ENCODE measurements at regions not wholly inside any gene's neighbourhood (a gene's known extent, or its start where the extent isn't known, plus 50 kb on each side); places are given as distances from the start of the nearest gene placed in this dataset.

DNA sequence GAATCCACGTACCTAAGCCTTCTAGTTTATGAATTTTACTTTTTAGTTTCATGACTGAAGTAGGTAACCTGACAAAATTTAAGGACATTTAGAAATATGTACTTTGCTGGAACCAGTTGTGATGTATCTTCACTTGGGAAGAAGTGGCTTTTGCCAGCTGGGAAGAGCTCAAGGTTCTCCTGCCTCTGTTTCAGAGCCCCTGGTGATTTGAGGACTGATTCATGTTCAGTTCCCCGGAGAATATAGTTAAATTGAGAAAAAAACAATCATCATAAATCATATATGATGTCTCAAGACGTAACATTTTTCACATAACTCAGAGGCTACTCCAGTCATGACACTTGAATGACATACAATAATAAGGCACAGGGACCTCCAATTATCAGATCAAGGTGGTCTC, 473.4 kb downstream of the EPHA3 start:
- Histone ChIP-seq H3K27me3 (ENCODE audit: control insufficient read depth, insufficient read depth, low read length) (no peaks in the 10 kb centered on the region), H3K4me1 (ENCODE audit: control insufficient read depth, low read depth, low read length) (no peaks in the 10 kb centered on the region), H3K27ac (ENCODE audit: low read length) (no peak overlapping the region), H3K9ac (ENCODE audit: low read length) (no peak overlapping the region), H3K36me3 (ENCODE audit: control insufficient read depth, low read depth, low read length) (no peaks in the 10 kb centered on the region), H3K4me3 (ENCODE audit: low read length) (no peak overlapping the region), H3K9me3 (ENCODE audit: control insufficient read depth, low read depth, low read length) (no peaks in the 10 kb centered on the region)

DNA sequence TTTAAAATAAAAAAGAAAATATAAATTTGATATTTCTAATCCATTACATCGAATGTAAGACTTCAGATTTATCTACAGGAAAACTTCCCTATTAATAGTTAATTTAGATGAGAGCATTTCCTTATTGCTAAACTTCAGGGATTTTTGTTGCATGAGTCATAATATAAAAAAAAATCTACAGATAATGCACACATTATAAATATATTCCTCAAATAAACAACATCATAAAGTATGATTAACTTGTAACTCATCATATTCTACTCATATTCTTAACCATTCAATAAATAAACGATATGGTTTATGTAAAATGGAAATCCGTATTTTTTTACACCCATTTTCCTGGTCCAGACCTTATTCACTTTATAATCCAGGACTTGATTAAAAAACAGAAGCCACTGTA, 477.0 kb downstream of the EPHA3 start:
- no peaks in the 10 kb centered on the region for H3K36me3 ChIP-seq (ENCODE audit: control insufficient read depth, low read depth, low read length)
- no peak overlapping the region for H3K9ac ChIP-seq (ENCODE audit: low read length)
- H3K27ac ChIP-seq (ENCODE audit: low read length): no peak overlapping the region
- no peaks in the 10 kb centered on the region for H3K4me1 ChIP-seq (ENCODE audit: control insufficient read depth, low read depth, low read length)
- H3K27me3 ChIP-seq (ENCODE audit: control insufficient read depth, insufficient read depth, low read length): no peaks in the 10 kb centered on the region
- H3K9me3 ChIP-seq (ENCODE audit: control insufficient read depth, low read depth, low read length): no peaks in the 10 kb centered on the region
- H3K4me3 ChIP-seq (ENCODE audit: low read length): no peak overlapping the region

DNA sequence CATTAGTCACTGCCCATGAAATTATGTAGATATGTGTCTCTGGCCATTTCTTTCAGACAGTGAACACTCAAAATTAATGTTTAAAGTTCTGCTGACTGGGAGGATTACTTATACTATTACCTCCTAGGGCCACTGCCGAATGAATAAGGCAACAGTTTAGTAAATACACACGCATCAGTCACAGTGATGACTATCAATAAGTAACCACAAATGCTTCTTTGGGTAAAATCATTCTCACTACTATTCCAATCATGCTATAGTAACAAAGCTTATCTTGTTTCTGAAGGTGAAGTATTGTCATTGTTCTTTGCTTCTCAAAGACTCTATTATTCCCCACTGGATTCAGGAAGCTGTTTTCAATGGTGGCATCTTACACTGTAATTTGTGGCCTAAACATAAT, 478.8 kb downstream of the EPHA3 start:
- Histone ChIP-seq H3K27ac (ENCODE audit: low read length) (no peak overlapping the region), H3K9me3 (ENCODE audit: control insufficient read depth, low read depth, low read length) (no peaks in the 10 kb centered on the region), H3K9ac (ENCODE audit: low read length) (no peak overlapping the region), H3K4me1 (ENCODE audit: control insufficient read depth, low read depth, low read length) (no peaks in the 10 kb centered on the region), H3K27me3 (ENCODE audit: control insufficient read depth, insufficient read depth, low read length) (no peaks in the 10 kb centered on the region), H3K4me3 (ENCODE audit: low read length) (no peak overlapping the region), H3K36me3 (ENCODE audit: control insufficient read depth, low read depth, low read length) (no peaks in the 10 kb centered on the region)

DNA sequence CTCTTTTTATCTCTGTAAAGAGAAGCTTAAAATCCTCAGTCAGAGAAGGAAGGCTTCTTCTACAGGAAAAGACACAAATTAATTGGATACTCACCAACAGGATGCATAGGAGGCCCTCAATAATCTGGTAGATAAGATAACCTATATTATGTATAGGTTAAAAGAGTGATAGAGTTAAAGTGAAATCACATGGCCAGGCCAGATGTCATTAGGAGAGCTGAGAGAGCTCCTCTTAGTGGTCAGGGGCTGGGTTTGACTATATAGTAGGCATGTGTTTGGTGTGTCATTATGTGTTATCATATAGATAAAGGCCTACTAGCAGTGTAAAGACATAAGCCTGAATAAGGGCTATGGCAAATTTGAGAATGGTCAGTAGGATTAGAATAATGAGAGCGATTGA, 479.3 kb downstream of the EPHA3 start:
- no peaks in the 10 kb centered on the region for H3K4me1 ChIP-seq (ENCODE audit: control insufficient read depth, low read depth, low read length)
- H3K27ac ChIP-seq (ENCODE audit: low read length): no peak overlapping the region
- H3K36me3 ChIP-seq (ENCODE audit: control insufficient read depth, low read depth, low read length): no peaks in the 10 kb centered on the region
- no peaks in the 10 kb centered on the region for H3K9me3 ChIP-seq (ENCODE audit: control insufficient read depth, low read depth, low read length)
- no peak overlapping the region for H3K9ac ChIP-seq (ENCODE audit: low read length)
- no peaks in the 10 kb centered on the region for H3K27me3 ChIP-seq (ENCODE audit: control insufficient read depth, insufficient read depth, low read length)
- no peak overlapping the region for H3K4me3 ChIP-seq (ENCODE audit: low read length)

DNA sequence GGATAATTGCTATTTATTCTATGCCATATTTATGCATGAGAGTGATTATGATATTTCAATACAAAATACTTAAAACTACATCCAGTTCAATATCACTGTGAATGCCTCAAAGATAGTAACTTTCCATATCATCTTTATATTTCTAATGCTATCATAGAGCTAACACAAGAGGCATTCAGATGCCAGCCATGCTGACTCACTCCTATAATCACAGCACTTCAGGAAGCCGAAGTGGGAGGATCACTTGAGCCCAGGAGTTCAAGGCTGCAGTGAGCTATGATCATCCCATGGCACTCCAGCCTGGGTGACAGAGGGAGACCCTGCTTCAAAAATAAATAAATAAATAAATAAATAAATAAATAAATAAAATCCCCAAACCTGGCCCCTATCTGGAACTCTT, 498.7 kb downstream of the EPHA3 start:
- Histone ChIP-seq H3K9me3 (ENCODE audit: control insufficient read depth, low read depth, low read length) (no peaks in the 10 kb centered on the region), H3K9ac (ENCODE audit: low read length) (no peak overlapping the region), H3K27ac (ENCODE audit: low read length) (no peak overlapping the region), H3K36me3 (ENCODE audit: control insufficient read depth, low read depth, low read length) (no peaks in the 10 kb centered on the region), H3K4me3 (ENCODE audit: low read length) (no peak overlapping the region), H3K4me1 (ENCODE audit: control insufficient read depth, low read depth, low read length) (no peaks in the 10 kb centered on the region), H3K27me3 (ENCODE audit: control insufficient read depth, insufficient read depth, low read length) (no peaks in the 10 kb centered on the region)

DNA sequence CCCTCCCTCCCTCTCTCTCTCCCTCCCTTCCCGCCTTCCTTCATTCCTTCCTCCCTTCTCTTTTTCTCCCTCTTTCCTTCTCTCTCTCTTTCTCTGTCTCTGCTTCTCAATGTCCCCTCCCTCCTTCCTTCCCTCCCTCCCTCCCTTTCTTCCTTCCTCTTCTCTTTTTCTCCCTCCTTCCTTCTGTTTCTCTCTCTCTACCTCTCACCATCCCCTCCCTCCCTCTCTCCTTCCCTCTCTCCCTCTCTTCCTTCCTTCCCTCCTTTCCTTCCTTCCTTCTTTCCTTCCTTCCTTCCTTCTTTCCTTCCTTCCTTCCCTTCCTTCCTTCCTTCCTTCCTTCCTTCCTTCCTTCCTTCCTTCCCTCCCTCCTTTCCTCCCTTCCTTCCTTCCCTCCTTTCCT, 504.6 kb downstream of the EPHA3 start:
- no peak overlapping the region for H3K4me3 ChIP-seq (ENCODE audit: low read length)
- H3K9me3 ChIP-seq (ENCODE audit: control insufficient read depth, low read depth, low read length): no peaks in the 10 kb centered on the region
- no peak overlapping the region for H3K27ac ChIP-seq (ENCODE audit: low read length)
- H3K36me3 ChIP-seq (ENCODE audit: control insufficient read depth, low read depth, low read length): no peaks in the 10 kb centered on the region
- no peak overlapping the region for H3K9ac ChIP-seq (ENCODE audit: low read length)
- no peaks in the 10 kb centered on the region for H3K27me3 ChIP-seq (ENCODE audit: control insufficient read depth, insufficient read depth, low read length)
- no peaks in the 10 kb centered on the region for H3K4me1 ChIP-seq (ENCODE audit: control insufficient read depth, low read depth, low read length)

DNA sequence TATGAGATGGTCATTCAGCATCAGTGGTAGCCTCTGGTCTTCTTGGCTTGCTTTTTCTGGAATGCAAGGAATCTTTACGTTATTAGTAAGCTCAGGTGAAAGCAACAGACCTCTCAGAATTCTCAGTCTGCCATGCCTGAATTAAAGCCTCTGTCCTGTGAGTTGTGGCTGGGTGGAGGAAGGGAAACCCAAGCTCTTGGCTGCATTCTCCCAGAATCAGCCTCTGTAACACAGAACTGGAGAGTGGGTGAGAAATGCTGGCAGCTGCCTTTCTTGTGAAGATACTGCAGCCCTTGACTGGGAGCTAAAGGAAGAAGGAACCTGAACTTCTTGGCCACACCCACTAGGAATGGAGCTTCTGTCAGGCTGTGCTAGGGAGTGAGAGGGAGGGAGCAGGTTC, 505.8 kb downstream of the EPHA3 start:
- no peaks in the 10 kb centered on the region for H3K9me3 ChIP-seq (ENCODE audit: control insufficient read depth, low read depth, low read length)
- no peaks in the 10 kb centered on the region for H3K4me1 ChIP-seq (ENCODE audit: control insufficient read depth, low read depth, low read length)
- H3K36me3 ChIP-seq (ENCODE audit: control insufficient read depth, low read depth, low read length): no peaks in the 10 kb centered on the region
- no peaks in the 10 kb centered on the region for H3K27me3 ChIP-seq (ENCODE audit: control insufficient read depth, insufficient read depth, low read length)
- no peak overlapping the region for H3K9ac ChIP-seq (ENCODE audit: low read length)
- no peak overlapping the region for H3K4me3 ChIP-seq (ENCODE audit: low read length)
- no peak overlapping the region for H3K27ac ChIP-seq (ENCODE audit: low read length)

DNA sequence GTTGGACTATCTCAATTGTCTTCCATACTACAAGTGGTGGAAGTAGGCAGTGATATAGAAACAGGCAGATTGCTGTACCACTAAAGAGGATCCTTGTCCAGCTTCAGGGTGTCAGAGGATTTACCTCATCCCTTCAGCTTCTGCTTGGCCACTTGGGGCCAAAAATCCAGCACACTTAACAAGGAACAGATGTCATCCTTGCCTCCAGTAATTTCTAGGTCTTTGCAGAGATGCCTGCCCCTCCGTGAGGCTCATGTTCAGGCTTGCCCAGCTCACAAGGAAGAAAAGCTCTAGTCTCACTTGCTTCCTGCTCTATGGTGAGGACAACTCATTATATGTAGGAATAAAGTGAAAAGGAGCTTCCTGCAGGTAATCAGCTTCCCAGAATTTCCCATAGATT, 510.3 kb downstream of the EPHA3 start:
- Histone ChIP-seq H3K27ac (ENCODE audit: low read length) (no peak overlapping the region), H3K27me3 (ENCODE audit: control insufficient read depth, insufficient read depth, low read length) (no peaks in the 10 kb centered on the region), H3K9ac (ENCODE audit: low read length) (no peak overlapping the region), H3K4me1 (ENCODE audit: control insufficient read depth, low read depth, low read length) (no peaks in the 10 kb centered on the region), H3K4me3 (ENCODE audit: low read length) (no peak overlapping the region), H3K36me3 (ENCODE audit: control insufficient read depth, low read depth, low read length) (no peaks in the 10 kb centered on the region), H3K9me3 (ENCODE audit: control insufficient read depth, low read depth, low read length) (no peaks in the 10 kb centered on the region)

DNA sequence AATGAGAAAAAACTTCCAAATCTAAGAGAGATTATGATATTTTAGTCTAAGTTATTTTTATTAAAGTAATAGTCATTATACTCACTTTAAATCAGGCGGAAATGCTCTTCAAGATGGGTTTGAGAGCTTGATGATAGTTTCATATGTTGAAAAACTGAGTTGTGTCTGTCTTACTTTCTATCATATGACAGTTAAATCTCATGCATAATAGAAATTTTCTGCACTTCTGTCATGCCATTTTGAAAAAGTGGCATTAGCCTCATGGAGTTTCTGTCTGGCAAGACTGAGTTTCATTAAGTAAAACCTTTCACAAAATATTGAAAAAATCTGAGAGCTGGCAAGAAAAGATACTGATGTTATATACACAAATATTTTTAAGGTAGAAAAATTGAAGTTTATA, 511.8 kb downstream of the EPHA3 start:
- H3K9ac ChIP-seq (ENCODE audit: low read length): no peak overlapping the region
- H3K27ac ChIP-seq (ENCODE audit: low read length): no peak overlapping the region
- no peak overlapping the region for H3K4me3 ChIP-seq (ENCODE audit: low read length)
- no peaks in the 10 kb centered on the region for H3K27me3 ChIP-seq (ENCODE audit: control insufficient read depth, insufficient read depth, low read length)
- H3K36me3 ChIP-seq (ENCODE audit: control insufficient read depth, low read depth, low read length): no peaks in the 10 kb centered on the region
- H3K9me3 ChIP-seq (ENCODE audit: control insufficient read depth, low read depth, low read length): no peaks in the 10 kb centered on the region
- no peaks in the 10 kb centered on the region for H3K4me1 ChIP-seq (ENCODE audit: control insufficient read depth, low read depth, low read length)

DNA sequence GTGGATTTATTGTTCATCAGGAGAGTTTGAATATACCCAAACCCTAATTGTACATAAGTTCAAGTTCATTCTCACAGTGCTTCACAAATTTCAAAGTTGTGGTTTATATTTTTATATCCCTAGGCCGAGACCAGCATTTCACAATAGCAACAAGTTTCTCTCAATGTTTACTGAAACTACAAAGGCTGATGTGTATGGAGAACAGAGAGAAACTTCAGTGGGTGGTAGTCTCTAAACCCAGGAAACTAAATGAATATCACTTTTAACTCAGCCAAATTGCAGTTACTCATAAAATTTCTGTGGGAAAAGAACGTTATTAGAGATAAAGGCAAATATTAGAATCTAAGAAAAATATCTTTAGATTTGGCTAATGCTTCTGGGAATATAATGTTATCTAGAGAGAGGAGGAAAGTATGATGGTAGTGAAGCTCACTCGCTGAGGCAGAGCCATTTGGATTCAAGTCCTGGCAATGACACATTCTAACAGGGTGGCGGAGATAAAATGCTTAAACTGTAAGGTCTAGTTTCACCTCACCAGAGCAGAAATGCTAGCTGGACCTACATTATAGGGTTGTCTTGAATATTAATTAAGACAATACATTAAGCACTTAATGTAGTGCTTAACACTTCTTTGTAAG, 514.8 kb downstream of the EPHA3 start:
- no peak overlapping the region for H3K27ac ChIP-seq (ENCODE audit: low read length)
- H3K4me3 ChIP-seq (ENCODE audit: low read length): no peak overlapping the region
- H3K4me1 ChIP-seq (ENCODE audit: control insufficient read depth, low read depth, low read length): no peaks in the 10 kb centered on the region
- no peaks in the 10 kb centered on the region for H3K36me3 ChIP-seq (ENCODE audit: control insufficient read depth, low read depth, low read length)
- H3K9ac ChIP-seq (ENCODE audit: low read length): no peak overlapping the region
- no peaks in the 10 kb centered on the region for H3K27me3 ChIP-seq (ENCODE audit: control insufficient read depth, insufficient read depth, low read length)
- no peaks in the 10 kb centered on the region for H3K9me3 ChIP-seq (ENCODE audit: control insufficient read depth, low read depth, low read length)

DNA sequence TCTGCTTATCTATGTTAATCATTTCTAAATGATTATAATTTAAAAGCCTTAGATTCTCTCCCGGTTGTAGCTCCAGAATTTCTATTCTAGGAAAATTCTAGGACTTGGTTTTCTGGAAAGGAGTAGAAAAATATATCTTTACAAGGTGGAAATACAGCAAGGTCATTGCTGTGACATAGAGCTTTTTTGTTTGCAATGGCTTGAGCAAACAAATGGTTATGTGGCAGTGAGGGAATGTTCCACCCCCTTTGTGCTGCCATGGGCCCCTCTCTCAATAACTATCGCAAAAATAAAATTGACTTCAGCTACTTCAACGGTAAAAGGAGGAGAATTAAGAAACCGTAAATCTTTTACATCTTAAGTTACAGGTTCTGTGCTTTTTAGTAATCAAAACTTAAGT, 517.1 kb downstream of the EPHA3 start:
- Histone ChIP-seq H3K27me3 (ENCODE audit: control insufficient read depth, insufficient read depth, low read length) (no peaks in the 10 kb centered on the region), H3K4me3 (ENCODE audit: low read length) (no peak overlapping the region), H3K27ac (ENCODE audit: low read length) (no peak overlapping the region), H3K9ac (ENCODE audit: low read length) (no peak overlapping the region), H3K4me1 (ENCODE audit: control insufficient read depth, low read depth, low read length) (no peaks in the 10 kb centered on the region), H3K36me3 (ENCODE audit: control insufficient read depth, low read depth, low read length) (no peaks in the 10 kb centered on the region), H3K9me3 (ENCODE audit: control insufficient read depth, low read depth, low read length) (no peaks in the 10 kb centered on the region)

DNA sequence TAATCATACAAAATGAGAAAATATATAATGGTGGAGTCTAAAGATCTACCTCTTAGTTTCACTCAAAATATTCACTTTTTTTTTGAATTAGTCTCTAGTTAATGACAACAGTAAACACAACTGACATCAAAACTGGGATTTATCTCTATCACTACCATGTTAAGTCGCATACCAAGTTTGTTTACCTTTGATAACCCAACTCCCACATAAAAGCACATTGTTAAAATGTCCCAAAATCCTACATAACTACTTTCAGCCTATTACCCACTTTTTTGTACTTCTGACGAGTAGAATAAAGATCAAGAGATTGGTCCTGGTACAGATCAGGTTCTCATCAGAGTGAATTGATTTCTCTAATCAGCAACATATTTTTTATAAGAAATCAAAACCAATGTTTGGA, 518.5 kb downstream of the EPHA3 start:
- Histone ChIP-seq H3K9me3 (ENCODE audit: control insufficient read depth, low read depth, low read length) (no peaks in the 10 kb centered on the region), H3K9ac (ENCODE audit: low read length) (no peak overlapping the region), H3K27ac (ENCODE audit: low read length) (no peak overlapping the region), H3K36me3 (ENCODE audit: control insufficient read depth, low read depth, low read length) (no peaks in the 10 kb centered on the region), H3K27me3 (ENCODE audit: control insufficient read depth, insufficient read depth, low read length) (no peaks in the 10 kb centered on the region), H3K4me3 (ENCODE audit: low read length) (no peak overlapping the region), H3K4me1 (ENCODE audit: control insufficient read depth, low read depth, low read length) (no peaks in the 10 kb centered on the region)

All from iPS-18a (cell line).